NOMO-1 (cell line): ENCODE measurements at regions not wholly inside any gene's neighbourhood (a gene's known extent, or its start where the extent isn't known, plus 50 kb on each side); places are given as distances from the start of the nearest gene placed in this dataset.

Source experiments
- DNase-seq, 2 experiments: peaks; one replicate each; lab custom pipeline; 2025; ENCODE audit not compliant: unreplicated experiment in 2 of 2; lab: John Stamatoyannopoulos, UW

- DNase-seq = no peak
Observed at GRCh38 chr1:222046684-222047263, 304.9 kb upstream of the DUSP10 start.

DNA sequence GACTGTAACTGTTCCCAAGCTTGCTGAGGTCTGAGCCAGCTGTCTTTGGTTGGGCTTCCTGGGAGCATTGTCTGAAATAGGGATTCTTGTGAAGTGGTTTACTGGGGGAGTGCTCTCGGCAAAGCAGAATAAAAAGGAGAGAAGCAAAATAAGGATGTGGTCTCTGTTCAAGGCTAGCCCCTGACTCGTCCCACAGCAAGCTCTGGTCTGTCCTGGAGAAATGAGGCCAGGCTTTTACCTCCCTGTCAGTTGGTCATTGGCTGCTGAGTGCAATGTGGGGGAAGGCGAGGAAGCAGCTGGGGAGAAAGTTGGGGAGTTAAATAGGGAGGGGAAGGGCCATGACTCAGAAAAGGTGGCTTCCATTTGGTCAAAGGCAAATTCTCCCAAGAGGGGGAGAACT, 303.9 kb upstream of the DUSP10 start:
- no peak for DNase-seq

DNA sequence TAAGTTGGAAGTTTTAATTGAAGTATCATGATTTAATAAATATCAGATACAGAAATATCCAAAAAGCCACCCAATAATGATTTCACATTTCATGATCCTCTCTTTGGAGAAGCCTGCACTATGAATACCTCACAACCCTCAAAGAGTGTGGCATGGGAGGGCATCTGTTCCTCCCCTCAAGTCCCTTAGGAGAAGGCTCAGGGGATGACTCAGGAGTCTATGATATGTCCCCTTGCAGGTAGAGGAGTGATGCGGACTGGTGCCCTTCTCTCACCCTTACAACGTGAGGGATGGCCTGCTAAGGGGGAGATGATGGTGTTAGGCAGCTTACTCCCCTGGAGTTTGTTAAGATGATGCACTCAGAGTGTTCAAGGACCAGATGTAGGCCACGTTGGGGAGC, 303.3 kb upstream of the DUSP10 start:
- no peak for DNase-seq

DNA sequence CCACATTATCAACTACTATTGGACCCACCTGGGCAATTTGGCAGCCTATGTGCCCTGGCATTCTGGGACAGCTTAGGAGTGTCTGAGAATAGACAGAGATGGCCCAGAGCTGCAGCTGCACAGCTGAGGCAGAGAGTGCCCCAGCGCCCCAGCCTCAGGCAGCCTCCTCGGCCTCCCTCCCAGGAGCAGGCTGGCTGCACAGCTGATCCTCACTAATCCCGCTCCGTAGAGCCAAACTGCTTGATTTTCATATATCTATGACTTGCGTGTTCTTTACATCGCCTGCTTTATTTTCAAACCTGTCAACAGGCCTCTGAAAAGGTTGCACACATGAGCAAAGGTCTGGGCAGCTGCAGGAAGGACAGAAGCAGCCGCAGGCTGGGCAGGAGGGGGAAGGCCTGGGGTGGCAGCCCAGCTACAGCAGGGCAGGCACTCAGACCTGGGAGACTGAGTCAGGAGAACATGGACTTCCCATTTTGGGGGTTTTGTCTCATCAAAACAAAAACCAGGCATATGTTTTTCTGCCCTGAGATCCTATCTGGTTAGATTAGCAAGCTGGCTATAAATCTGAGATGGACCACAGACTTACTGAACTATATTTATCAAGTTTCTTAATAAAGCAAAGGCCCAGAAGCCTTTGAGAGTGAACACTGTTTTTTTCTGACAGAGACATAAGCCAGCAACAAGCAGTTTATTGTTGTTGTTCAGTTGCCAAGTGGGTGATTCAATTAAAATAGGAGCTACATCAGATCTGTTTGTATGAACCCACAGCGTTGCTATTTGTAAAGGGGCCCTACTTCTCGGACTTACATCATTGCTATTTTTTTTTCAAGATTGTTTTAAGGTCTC, 301.8 kb upstream of the DUSP10 start:
- DNase-seq = no peak

DNA sequence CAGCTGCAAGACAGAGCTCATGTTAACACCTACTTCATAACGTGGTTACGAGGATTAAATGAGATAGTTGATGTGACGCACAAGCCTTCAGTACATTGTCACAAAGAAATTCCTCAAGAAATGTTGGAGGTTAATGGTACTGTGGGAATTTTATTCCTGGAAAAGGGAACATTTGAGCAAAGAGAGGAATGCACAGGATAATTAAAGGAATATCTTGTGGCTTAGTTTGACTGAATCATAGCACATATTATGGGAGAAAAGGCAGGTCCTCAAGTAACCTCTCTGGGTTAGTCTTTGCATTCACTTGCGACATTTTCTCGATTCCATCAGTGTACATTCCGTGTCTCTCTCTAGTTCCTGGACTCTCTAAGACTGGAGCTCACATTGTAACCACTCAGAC, 300.2 kb upstream of the DUSP10 start:
- DNase-seq = no peak

DNA sequence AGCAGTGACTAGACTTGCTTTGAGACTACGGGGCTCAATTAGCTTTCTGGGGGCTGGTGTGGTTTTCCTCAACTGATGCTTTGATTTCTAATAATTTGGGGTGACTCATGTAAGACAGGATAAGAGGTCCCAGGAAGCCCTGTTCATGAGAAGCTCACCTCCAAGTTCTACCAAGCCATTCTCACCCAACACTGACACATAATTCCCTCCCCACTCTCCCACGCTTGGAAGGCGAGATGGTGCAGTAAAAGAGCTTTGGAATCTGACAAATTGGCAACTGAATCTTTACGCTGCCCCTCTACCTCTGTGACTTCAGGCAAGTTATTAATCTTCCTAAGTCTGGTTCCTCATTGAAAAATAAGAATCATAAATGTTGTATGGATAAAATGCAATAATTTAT, 299.1 kb upstream of the DUSP10 start:
- DNase-seq = no peak

- DNase-seq = no peak
Observed at GRCh38 chr1:222040121-222040805, 298.4 kb upstream of the DUSP10 start.

DNA sequence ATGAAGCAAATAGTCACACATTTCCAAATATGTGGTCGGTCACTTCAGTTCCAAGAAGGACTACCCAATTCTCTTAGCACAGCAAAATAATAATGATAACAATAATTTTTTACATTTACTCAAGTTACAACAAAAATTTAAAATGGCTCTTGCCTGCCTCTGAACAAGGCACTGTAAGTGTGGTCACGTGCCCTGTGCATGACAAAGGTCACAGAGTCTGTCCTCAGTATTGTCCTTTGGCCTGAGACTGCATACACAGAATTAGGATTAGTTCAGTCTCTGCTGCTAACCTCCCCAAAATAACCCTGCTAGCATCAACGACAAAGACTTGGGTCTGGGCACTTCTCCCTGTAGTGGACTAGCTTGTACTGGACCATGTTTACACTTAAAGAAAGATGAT, 297.1 kb upstream of the DUSP10 start:
- DNase-seq = no peak

DNA sequence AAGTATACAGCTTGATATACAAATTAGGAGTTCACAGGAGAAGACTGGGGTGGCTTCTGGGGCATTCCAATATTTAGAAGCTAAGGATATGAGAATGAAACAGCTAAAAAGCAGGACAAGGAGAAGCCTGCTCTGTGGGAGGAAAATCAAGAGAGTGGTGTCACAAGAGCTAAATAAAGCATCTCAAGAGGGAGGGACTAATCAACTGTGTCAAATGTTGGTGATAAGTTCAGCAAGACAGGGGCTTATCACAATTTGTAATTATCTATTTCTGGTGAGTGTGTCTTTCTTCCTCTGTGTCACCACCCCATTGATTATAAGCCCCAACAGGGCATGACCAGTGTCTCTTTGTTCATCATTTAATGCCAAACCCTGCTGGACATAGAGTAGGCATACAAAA, 295.8 kb upstream of the DUSP10 start:
- no peak for DNase-seq

DNA sequence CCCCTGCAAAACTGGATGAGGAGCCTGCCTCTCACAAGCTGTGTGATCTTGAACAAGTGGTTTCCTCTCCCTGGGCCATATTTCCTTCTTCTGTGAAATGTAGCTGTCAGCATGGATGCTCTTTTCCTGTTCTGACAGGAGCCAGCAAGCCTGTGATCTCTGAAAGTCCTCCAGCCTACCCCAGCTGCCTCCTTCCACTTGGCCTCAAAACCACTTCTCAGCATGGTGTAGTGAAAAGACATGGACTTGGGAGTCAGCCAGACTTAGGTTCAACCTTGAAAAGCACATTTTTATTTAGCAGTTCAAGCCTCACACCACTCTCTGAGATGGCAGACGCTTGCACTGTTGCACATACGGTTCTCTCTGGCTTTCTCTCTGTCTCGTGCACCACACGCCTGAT, 292.9 kb upstream of the DUSP10 start:
- DNase-seq = no peak

GRCh38 chr1:222033450-222033849, 291.6 kb upstream of the DUSP10 start:
- DNase-seq = peak in 1 of 2 experiments; percentile 41

- DNase-seq = no peak
Observed at GRCh38 chr1:222031318-222031717, 289.4 kb upstream of the DUSP10 start.

DNA sequence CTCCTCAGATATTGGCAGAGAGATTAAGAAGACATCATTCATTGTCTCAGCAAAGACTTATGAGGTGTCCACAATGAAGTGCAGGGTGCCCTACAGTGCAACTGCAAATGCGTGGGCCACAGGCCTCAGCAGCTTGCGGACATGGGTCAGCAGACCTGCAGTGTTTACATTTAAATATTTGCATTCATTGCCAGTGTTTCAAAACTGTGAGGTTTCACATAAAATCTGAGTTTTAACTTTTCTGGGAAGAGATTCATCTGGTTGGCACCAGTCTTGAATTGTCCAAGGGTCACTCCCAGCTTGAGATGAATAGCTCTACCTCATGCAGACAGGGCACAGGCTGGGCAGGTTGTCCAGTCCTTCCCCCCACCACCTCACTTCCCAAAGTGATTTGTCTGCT, 286.8 kb upstream of the DUSP10 start:
- no peak for DNase-seq

GRCh38 chr1:222028116-222028515, 286.2 kb upstream of the DUSP10 start:
- no peak for DNase-seq

DNA sequence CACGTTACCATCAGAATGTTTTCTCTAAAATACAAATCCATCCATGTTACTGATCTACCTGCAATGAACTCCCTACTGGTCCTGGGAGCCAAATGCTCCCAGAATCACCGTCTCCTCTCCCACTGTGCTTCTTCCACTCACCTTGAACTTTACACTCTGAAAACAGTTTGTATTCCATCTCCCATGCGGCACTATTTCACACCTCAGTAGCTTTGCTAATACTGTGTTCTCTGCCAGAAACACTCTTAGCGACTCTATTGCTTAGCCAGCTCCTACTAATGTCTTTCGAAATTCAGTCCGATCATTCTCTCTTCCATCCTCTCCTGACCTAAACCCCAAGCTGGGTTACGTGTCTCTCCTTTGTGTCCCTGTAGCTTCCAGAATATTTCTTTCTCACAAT, 284.4 kb upstream of the DUSP10 start:
- no peak for DNase-seq

- no peak for DNase-seq
Observed at GRCh38 chr1:222023025-222023424, 281.1 kb upstream of the DUSP10 start.

GRCh38 chr1:222021129-222021528, 279.2 kb upstream of the DUSP10 start:
- no peak for DNase-seq

DNA sequence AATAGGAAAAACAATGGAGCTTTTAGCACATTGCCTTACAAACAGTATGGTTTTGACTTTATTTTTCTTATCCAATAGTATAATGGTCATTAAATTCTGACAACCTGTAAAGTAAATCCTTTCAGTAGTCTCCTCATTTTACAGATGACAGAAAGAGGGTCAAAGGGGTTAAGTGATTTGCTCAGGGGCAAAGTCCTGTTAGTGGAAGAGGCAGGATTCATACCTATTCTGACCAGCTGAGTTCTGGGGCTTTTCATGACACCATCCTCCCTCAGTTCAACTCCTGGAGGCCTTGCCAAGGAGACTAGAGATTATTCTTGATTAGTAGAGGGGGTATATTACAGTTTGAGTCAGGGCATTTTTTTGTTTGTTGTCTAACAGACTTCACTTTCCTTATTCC, 278.7 kb upstream of the DUSP10 start:
- no peak for DNase-seq

- no peak for DNase-seq
Observed at GRCh38 chr1:222019029-222019428, 277.1 kb upstream of the DUSP10 start.

GRCh38 chr1:222018041-222018440, 276.2 kb upstream of the DUSP10 start:
- no peak for DNase-seq

DNA sequence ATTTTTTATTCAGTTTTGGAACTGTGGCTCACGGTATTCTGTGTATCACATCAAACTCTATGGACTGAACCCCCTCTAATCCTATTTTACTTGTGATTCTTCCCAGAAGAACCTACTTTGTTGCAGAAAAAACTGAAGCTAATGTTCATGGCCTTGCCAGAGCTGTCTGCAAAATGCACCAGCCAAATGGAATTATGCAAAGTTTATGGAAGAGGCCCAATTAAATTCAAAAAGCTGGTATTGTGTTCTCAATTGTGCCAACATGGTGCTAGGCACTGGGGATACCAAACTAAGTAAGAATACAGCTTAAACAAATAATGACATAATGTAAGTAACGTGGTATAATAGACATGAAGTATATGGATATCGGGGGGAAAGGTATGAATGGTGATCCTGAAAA, 273.8 kb upstream of the DUSP10 start:
- no peak for DNase-seq

DNA sequence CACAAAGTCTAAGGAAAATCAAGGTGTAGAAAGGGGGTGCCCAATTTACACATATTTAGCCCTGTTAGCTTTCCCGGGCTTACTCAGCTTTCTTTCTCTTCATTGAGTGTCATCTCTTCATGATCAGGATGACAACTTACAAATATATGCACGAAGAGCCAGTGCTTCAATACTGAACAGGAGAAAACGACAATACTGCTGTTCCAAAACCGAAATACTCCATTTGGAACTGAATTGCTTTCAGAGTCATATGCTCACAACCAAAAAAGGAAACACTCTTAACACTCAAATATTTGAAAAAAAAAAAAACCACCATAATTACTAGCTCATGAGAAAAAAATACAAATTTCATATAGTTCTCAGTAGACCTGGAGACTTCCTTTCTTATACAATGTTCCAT, 272.1 kb upstream of the DUSP10 start:
- no peak for DNase-seq
